Upper lobe of left lung (tissue), 4 donors: ENCODE measurements at regions not wholly inside any gene's neighbourhood (a gene's known extent, or its start where the extent isn't known, plus 50 kb on each side); places are given as distances from the start of the nearest gene placed in this dataset.

Source experiments
- CTCF ChIP-seq, 6 experiments: fragments of 450-650 bp in 4 of 6; fragments of 200-600 bp in 2 of 6; sonication (generic) in 2 of 6; IDR thresholded peaks; one replicate each; pipeline ENCODE4 v1.5.1; 2016 to 2019; ENCODE audit warnings: antibody characterized with exemption in 6 of 6
- POLR2AphosphoS5 ChIP-seq, 2 donors: sonication (generic); formaldehyde crosslinking; IDR thresholded peaks; one replicate each; pipeline ENCODE4 v1.5.1; 2017; ENCODE audit warnings: antibody characterized with exemption in 2 of 2

GRCh38 chr15:94145046-94145445, 86.3 kb upstream of the MCTP2 start:
- no peak for TF ChIP-seq POLR2AphosphoS5 (IDR thresholded peaks at IDR 0.05)
- TF ChIP-seq CTCF (IDR thresholded peaks at IDR 0.05): no peak
